NCI-H2107 treated with DMSO at 0.1 percent for 48 hours (cell line): ENCODE measurements at regions not wholly inside any gene's neighbourhood (a gene's known extent, or its start where the extent isn't known, plus 50 kb on each side); places are given as distances from the start of the nearest gene placed in this dataset.

Experiments
- DNase-seq: peaks from one replicate; lab custom pipeline; 2025; ENCODE audit not compliant: unreplicated experiment; lab: John Stamatoyannopoulos, UW

DNA sequence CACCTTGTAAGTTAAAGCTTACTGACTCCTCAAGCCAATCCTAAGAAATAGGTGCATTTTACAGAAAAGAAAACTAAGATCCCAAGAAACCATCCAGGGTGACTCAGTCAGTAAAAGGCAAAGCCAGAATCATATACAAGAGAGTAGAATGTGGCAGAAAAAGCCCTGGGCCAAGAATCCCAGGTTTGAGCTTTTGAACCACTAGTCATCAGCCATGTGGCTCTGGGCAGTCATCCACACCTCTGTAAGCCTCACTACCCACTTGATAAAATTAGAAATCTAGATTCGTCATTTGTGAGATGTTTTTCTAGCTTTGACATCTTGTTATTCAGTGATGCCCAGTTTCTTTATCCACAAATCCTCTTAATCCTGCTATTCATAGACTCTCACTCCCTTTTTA, 122.2 kb upstream of the PDE5A start:
- DNase-seq = no peak

DNA sequence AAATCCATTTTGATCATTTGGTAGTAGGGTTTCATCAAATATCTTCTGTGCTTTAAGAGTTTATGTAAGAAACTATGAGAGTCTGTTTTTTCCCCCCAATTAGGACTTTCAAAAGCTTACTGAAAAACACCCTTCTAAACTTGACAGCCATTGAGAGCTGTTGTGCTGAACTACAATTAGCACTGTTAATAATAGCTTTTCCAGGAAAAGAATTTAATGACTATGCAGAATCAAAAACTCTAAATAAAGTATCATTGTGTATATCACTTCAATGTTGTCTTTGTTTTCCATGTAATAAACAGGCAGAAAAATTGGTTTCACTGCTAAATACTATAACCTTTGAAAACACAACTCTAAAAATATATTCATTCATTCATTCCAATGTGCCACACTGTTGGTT, 121.4 kb upstream of the PDE5A start:
- no peak for DNase-seq

DNA sequence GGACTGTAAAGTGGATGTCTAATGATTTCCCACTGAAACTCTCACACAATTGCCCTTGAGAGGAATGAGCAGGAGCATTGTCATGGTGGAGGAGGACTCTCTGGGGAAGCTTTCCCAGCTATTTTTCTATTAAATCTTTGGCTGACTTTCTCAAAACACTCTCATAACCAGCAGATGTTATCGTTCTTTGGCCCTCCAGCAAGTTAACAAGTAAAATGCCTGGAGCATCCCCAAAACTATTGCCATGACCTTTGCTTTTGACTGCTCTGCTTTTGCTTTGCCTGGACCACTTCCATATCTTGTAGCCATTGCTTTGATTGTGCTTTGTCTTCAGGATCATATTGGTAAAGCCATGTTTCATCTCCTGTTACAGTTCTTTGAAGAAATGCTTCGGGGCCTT, 120.2 kb upstream of the PDE5A start:
- no peak for DNase-seq

DNA sequence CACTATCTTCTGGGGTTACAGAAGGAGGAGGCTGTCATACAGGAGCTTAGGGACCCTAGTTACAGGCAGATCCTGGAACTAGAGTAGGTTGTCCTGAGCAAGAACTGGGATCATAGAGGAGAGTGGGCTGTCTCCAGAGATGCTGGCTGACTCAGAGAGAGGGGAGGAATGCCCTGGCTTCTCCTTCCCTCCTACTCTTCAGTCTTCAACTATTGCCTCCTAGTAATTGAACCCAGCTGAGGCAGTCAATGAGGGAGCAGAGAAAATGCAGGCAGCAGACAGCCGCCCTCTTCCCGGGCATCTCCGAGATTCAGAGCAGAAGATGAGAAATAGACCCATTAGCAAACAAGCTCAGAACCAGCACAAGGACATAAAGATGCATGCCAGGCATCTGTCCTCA, 118.3 kb upstream of the PDE5A start:
- DNase-seq = no peak

DNA sequence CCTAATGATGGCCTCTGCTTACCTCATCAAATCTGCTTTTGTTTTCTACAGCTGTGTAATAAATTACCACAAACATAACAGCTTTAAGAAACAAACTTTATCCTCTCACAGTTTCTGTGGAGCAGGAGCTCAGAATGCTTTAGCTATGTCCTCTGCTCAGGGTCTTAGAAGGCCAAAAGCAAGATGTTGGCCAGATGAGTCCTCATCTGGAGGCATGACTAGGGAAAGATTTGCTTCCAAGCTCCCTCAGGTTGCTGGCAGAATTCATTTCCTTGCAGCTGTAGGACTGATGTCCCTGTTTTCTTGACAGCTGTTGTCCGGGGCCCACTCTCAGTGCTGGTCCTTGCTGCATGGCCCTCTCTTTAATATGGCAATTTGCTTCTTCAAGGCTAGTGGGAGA, 116.7 kb upstream of the PDE5A start:
- no peak for DNase-seq

DNA sequence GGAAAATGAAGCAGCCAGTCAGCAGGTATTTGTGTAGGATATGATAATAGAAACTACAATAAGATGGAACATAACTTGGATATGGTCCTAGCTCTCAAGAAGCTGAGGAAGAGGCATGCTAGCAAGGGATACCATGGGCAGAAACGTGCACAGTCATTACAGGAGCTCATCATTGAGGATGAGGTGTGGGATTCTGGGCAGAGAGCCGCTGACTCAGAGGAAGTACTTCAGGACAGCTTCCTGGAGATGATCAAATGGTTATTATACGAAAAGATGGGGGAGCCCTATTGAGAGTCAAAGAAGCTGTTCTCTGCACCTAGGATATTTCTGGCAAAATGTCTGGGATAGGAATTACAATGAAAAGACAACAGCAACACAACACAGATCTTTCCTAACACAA, 116.0 kb upstream of the PDE5A start:
- no peak for DNase-seq

DNA sequence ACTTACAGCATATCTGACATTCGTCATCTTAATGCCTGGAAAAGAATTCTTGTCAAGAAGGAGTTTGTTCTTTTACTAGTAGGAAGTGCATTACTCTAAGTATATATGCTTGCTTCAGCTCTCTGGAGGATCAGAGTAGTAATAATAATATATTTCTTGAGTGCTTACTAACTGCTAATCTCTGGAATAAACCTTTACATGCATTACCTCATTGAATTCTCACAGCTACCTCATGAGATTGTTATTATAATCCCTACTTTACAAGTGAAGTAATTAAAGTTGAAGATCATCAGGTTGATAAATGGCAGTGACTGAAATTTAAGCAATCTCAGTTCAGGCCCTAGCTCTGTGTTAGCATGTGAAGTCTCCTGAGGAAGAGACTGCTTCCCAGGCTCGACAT, 115.0 kb upstream of the PDE5A start:
- DNase-seq = no peak

DNA sequence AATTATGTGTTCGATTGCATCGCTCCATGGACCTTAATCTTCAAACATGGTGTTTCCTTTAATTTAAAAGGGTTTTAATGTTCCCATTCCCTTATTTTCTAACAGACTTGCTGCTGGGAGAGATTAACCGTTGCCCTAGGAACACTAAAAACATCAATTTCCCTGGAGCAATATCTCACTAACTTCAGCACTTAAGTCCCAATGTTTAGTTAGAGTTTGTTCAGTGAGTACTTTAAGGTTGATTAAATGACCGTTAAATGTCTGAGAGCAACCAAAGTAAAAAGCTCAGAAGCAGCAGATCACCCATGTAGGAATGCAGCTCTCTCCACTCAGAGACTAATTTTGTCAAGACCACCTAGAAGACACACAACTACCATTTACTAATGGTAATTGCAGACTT, 111.2 kb upstream of the PDE5A start:
- no peak for DNase-seq

DNA sequence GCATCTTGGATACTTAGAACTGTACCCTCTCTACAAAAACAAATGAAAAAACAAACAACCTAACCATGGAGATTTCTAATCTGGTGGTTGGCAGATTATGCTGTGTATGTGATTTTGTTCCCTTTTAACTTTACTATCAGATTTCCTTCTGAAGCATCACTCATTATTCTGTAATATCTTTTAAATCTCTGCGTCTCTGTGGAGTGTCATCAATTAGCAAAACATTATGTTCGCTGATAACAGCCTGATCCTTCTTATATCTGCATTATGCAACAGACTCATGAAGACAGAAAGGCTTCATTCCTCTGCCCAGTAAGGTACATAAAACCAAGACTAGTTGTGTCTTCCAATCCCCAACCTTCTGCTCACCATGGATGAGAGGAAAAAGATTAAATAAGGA, 110.3 kb upstream of the PDE5A start:
- DNase-seq = no peak

DNA sequence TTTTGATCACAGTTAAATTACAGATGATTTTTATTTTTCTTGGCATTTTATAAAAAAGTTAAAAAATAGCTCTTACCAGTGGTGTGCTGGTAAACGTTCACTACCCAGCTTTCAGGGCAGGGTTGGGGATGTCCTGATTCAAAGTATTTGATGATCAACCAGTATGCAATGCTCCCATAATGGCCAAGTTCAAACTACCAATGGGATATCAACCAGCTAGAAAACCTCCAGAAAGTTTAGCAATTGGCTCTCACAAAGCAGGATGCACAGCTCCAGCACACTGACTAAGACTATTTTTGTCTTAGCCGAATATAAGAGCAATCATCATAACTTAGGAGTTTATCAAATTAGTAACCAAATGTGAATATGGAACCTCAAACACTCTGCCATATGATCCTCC, 108.0 kb upstream of the PDE5A start:
- no peak for DNase-seq

DNA sequence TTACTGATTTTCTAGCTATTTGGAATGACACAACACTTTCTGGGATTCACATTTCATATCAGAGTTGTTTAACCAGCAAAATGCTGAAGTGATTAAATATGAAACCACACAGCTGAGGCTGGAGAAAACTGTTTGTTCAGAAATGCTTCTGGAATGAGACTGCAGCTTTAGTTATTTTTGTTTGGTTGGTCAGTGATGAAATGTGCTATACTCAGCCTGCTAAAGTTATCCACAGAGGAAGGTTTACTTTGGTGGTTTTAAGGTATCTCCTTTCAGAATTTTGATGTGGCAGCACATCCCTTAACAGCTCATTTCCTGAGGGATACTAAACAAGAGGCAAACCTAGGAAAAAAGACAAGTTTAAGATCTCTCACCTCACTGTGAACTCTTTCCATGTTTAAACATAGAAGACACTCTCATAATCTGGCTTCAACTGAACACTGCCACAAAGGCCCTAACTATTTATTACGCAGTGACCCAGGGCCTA, 106.6 kb upstream of the PDE5A start:
- no peak for DNase-seq

DNA sequence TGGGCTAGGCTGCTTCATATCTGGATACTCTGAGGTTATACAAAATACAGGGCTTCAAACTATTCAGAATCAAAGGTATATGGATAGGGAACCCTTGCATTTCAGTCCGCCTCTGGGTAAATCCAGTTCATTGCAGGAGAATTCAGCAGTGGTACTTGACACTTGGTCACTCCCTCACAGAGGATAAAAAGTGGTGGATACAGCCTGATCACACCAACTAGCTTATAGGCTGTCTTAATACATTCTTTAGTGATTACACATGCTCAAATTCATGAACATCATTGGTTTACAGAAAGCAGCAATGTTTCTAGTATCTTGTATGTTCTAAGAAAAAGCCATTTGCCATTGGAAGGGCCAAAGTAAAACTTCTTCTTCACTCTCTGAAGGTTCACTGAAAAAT, 104.8 kb upstream of the PDE5A start:
- no peak for DNase-seq

DNA sequence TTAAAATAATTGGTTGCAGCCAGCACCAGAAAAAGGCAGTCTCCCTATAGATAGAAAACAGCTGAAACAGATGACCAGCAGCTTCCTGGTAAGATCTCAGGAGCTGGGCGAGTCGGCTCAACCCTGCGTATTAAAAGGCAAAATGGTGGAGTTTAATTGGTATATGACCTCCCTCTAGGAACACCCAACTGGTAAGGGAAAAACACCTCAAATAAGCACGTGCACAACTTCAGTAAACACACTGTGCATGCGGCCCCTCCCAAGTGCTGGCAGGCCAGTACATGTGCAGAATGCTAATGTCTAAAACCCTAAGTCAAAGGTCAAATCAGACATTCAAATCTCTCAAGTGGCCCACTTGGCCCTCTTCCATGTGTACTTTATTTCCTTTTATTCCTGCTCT, 103.2 kb upstream of the PDE5A start:
- DNase-seq = no peak

DNA sequence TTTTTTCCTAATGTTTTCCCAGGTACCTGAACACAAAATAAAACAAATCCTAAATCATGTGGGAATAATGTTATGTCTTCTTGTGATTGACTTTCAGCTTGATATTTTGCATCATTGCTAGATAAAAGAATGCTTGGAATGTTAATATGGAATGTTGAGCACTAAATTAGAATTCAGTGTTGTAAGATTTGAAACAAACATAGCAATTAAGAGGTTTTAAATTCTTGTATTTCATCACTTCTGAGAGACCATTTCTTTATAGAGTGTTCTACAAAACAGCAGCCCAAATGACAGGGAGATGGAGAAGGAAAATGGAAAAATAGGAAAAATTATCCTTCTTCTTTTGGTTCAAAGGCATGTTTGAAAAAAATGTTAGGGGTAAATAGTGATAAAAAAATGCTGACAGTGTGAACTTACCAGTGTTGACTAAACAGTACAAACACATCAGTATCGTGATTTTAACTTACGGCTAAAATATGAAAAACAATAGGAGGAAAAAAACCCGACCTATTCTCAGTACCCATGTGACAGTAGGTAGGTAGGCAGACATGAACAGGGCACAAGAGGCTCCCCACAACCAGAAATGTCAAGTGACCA, 102.6 kb upstream of the PDE5A start:
- DNase-seq = no peak

DNA sequence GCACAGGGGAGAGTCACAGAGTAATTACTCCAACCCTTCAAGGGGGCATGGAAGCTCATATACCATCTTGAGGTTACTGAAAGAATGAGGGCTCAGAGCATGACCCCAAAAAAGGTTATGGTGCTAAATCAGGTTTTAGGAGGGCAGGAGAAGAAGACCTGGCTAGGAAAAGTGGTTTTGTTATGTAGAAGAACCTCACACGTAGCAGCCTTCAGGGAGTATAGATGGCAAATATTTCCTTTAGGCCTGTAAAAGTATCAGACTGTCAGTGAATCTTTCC, 102.0 kb upstream of the PDE5A start:
- no peak for DNase-seq

DNA sequence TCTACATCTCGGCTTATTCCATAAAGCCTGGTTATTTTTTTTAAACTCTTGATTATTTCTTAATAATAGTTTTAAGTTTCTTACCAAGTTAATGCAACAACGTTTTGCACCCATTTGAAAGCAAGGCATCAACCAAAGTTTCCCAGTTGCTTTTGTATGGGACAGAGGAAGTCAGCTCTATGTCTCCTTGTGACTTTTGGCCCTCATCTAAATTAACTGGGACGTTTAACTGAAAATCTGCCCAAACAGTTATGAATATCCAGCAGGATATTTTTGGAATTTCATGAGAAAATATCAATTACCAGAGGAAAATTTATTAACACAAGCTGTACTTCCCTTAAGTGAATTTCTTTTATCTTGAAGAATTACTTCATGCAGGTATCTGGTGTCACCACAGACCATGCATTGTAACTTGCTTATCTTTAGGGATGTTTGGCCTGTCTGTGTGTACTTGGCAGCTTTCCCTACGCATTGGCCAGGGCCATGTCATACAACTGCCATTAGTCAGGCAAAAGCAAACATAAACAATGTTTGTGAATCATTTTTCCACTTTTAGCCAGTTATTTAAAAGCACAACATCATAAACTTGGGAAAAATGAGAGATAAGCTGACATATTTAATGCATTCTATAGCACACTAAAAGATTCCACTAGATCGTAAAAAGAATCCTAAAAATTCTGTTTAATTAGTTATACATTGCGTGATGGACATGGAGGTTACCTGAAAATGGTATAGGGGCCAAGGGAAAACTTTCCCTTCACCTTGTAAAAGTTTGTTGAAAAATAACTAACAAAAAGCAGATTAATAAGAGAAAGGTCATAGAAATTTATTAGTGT, 101.4 kb upstream of the PDE5A start:
- no peak for DNase-seq

DNA sequence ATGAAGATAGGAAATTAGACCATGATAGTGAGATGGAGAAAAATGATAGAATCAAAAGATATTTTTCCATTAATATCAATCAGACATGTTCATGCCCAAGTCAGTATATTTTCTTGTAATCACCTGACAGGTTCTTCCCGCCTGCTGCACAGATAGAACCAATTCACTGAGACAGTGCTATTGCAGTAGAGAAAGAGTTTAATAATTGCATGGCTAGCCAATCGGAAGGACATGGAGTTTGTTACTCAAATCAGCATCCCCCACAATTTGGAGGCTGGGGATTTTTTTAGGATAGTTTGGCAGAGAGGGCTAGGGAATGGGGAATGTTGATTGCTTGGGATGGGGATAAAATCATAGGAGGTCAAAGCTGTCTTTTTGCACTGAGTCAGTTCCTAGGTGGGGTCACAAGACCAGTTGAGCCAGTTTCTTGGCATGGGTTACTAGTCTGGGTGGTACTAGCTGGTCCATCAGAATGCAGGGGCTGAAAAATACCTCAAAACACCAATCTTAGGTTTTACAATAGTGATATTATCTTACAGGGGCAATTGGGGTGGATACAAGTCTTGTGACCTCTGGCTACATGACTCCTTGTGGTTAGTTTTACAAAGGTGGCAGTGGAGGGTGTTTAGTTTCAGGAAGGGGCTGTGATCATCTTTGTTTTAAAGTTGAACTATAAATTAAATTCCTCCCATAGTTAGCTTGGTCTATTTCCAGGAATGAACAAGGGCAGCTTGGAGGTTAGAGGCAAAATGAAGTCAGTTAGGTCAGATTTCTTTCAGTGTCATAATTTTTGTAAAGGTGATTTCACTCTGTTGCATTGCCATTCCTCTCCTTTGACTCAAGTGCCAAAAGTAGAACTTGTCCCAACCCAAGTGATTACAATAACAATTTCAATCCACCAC, 100.3 kb upstream of the PDE5A start:
- DNase-seq = no peak

DNA sequence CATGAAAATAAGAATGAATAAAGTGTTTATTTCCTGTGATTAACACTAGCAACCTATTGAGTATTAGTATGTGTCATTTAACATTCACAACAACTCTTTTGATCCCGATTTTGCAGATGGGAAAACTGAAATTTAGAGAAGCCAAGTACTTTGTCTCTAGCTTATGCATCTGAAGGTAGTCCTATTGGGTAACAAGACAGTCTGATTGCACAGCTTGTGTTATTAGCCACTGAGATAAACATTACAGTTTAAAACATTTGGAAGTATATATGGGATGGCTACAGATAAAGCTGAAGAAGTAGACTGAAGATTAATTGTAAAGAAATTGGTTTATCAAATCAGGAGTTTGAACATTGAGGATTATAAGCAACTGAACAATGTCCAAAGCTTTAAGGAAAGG, 99.6 kb upstream of the PDE5A start:
- no peak for DNase-seq

DNA sequence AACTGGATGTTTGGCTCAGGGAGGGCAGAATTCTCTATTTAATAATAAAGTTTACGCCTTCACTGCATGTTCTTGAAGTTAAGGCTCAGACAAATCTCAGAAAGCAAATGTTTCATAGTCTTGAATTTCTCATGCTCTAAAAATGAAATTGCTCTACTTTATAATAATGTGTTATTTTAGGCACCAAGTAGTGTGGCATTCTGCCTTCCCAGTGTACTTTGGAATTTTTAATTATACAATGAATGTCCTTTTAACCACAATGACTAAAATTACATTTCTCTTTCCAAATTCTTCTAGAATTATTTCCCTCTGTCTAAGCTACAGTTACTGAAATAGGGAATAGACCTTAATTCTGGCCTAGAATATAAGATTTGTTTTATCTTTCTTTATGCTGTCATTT, 97.9 kb upstream of the PDE5A start:
- no peak for DNase-seq

DNA sequence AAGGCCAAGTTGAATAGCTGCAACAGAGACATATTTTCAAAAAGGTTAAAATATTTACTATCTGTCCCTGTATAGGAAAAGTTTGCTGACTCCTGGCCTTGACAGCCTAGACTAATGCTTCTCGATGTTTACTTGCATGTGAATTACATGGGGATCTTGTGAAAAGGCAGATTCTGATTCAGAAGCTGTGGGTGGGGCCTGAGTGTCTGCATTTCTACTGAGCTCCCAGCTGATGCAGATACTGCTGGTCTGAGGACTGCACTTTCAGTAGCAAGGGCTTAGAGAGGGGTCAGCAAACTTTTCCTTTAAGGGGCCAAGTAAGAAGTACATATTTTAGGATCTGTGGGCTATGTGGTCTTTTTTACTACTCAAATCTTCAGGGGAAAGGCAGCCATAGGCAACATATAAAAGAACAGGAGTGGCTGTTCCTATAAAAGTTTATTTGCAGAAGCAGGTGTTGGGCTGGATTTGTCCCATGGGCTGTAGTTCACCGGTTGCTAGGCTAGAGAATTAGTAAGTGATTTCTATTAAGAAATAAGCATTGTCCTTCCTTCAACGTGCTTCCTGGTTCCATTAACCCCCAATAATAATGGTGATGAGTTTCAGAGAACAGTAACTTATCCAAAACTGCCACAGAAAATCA, 97.2 kb upstream of the PDE5A start:
- no peak for DNase-seq

DNA sequence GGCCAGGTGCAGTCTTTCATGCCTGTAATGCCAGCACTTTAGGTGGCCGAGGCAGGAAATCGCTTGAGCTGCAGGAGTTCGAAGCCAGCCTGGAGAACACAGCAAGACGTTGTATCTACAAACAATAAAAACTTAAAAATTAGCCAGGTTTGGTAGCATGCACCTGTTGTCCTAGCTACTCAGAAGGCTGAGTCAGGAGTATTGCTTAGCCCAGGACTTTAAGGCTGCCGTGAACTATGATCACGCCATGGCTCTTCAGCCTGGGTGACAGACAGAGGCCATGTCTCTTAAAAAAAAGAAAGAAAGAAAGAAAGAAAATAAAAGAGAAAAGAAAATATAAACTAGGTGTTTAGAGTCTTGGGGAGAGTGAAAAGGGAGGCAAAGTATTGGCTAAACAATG, 96.4 kb upstream of the PDE5A start:
- DNase-seq = no peak

DNA sequence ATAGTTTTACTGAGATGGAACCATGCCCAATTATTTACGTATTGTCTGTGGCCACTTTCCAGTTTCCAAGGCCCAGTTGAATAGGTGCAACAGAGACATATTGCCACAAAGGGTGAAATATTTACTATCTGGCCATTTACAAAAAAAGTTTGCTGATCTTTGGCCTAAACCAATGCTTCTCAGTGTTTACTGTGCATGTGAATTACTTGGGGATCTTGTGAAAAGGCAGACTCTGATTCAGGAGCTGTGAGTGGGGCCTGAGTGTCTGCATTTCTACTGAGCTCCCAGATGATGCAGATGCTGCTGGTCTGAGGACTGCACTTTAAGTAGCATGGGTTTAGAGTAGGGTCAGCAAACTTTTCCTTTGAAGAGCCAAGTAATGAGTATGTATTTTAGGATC, 94.1 kb upstream of the PDE5A start:
- no peak for DNase-seq
